ENCODE measurements at regions not wholly inside any gene's neighbourhood (a gene's known extent, or its start where the extent isn't known, plus 50 kb on each side); places are given as distances from the start of the nearest gene placed in this dataset.
"Not testable (repeated sequence)": the region's sequence is repeated elsewhere in the genome, so short reads cannot be mapped to it uniquely, and the experiment has no call there.

- no peak for DNase-seq (ENCODE audit: low read depth, low spot score)
These were observed 234.8 kb upstream of the EDNRA start for GRCh38 chr4:147246096-147246495.

DNA sequence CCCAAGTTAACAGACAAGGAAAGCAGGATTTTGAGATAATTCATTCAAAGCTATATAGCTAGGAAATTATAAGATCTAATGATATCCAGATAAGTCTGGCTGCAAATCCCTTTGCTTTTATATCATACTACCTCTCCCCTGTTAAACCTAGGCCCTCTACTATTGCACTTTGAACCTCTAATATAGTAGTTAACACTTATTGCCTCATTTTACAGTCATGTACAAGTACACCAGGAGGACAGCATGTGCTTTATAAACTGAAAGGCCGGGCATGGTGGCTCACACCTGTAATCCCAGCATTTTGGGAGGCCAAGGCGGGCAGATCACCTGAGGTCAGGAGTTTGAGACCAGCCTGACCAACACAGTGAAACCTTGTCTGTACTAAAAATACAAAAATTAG is 234.4 kb upstream of the EDNRA start:
- not testable (repeated sequence) for DNase-seq (ENCODE audit: low read depth, low spot score)

- DNase-seq (ENCODE audit: low read depth, low spot score) = no peak
These were observed 233.3 kb upstream of the EDNRA start for GRCh38 chr4:147247579-147247978.

DNA sequence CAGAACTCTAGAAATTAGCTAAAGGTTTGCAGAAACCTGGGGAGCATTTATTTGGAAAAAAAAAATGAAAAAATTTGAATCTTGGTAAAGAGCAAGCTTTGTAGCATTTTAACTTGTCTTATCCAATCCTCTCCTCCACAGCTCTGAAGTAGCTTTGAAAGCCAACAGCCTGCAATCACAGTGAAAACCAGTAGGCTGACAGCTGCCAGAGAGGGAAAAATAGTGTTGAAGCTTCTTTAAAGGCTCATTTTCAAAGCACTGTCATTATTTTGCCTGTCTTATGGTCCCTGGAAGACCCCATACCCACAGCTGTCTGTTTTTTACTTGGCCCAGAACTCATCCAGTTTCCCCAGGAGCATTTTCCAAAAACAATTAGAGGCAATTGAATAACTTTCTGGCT is 230.8 kb upstream of the EDNRA start:
- DNase-seq (ENCODE audit: low read depth, low spot score) = no peak

GRCh38 chr4:147255268-147255667 is 225.6 kb upstream of the EDNRA start:
- not testable (repeated sequence) for DNase-seq (ENCODE audit: low read depth, low spot score)

DNA sequence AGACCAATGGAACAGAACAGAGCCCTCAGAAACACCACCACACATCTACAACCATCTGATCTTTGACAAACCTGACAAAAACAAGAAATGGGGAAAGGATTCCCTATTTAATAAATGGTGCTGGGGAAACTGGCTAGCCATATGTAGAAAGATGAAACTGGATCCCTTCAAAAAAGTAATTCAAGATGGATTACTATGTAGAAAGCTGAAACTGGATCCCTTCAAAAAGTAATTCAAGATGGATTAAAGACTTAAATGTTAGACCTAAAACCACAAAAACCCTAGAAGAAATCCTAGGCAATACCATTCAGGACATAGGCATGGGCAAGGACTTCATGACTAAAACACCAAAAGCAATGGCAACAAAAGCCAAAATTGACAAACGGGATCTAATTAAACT is 221.6 kb upstream of the EDNRA start:
- not testable (repeated sequence) for DNase-seq (ENCODE audit: low read depth, low spot score)

GRCh38 chr4:147284256-147284835 is 196.6 kb upstream of the EDNRA start:
- no peak for DNase-seq (ENCODE audit: low read depth, low spot score)

DNA sequence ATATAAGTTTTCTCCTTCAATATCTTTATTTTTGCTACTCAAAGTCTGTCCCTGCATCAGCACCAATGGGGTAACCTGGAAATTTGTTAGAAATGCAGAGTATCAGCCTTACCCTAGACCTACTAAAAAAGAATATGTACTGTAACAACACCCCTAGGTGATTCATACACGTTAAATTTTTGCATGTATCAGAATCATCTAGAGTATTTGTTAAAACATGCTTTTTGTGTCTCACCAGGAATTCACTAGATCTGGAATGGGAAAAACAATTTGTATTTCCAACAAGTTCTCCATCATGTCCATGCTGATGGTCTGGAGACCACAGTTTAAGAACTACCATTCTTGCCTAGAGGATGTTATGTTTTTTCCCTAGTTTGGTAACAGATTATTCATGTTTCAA is 196.0 kb upstream of the EDNRA start:
- no peak for DNase-seq (ENCODE audit: low read depth, low spot score)

- no peak for DNase-seq (ENCODE audit: low read depth, low spot score)
These were observed 195.1 kb upstream of the EDNRA start for GRCh38 chr4:147285751-147286150.

GRCh38 chr4:147286846-147287587 is 193.9 kb upstream of the EDNRA start:
- no peak for DNase-seq (ENCODE audit: low read depth, low spot score)

DNA sequence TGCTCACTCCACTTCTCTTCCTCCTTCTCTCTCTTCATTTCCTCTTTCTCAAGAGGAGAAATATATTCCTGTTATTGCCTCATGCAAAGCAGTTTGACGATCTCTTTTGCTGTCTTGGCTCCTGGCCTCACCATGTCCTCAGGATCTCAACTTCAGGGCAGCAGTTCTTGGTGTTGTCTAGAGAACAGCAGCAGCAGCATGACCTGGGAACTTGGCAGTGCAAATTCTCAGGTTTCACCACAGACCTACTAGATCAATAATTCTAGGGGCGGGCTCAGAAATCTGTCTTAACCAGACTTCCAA is 193.4 kb upstream of the EDNRA start:
- no peak for DNase-seq (ENCODE audit: low read depth, low spot score)

DNA sequence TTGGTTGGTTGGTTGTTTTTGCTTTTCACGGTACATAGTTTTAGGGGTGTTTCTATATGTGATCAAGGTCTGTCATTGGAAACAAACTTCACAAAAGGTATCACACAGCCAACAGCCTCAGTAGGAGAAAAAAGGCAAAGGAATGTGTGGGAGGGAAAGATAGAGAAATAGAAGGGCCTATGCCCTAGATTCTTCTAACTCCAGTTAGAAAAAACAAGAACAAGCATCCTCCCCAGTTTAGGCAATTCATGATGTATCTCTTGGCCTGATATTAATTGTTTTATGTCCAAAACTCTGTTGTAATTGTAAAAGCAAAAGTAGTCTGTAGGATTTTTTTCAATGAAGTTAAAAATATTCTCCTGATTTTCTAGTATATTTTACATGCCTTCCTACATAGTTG is 192.4 kb upstream of the EDNRA start:
- DNase-seq (ENCODE audit: low read depth, low spot score) = no peak

- DNase-seq (ENCODE audit: low read depth, low spot score) = no peak
These were observed 191.7 kb upstream of the EDNRA start for GRCh38 chr4:147289181-147289580.

- peak; percentile 5 for DNase-seq (ENCODE audit: low read depth, low spot score)
These were observed 188.1 kb upstream of the EDNRA start for GRCh38 chr4:147292604-147293313.

- DNase-seq (ENCODE audit: low read depth, low spot score) = not testable (repeated sequence)
These were observed 187.6 kb upstream of the EDNRA start for GRCh38 chr4:147293314-147293677.

GRCh38 chr4:147299205-147299604 is 181.7 kb upstream of the EDNRA start:
- DNase-seq (ENCODE audit: low read depth, low spot score) = no peak

DNA sequence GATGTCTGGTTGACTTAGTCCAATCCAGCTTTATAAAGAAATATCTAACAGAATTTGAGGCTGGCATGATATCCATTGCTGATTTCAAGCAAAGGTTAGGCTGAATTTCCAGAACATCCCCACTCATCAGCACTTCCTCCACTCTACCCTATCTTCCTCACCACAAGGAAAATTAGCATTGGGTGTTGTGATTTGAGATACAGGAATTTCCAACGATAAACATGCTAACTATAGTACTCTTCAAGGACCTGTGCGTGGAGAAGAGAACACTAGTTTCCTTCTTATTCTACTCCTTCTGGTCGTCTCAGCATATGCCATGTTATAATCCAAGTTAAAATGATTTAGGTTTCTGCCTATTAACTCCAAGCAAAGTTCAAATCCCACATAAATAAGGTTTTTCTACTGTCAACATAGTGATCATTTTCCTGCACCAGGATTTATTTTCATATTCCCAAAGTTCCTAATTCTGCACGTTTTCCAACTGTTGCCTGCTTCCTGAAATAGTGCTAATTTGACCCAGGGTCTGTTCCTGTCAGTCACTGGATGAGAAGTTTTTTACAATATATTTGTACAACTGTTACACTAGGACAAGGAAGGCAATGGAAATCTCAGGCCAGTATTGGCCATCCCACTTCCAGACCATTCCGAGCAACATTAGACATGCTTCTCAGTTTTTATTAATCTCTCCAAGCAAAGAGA is 177.6 kb upstream of the EDNRA start:
- DNase-seq (ENCODE audit: low read depth, low spot score) = no peak

- no peak for DNase-seq (ENCODE audit: low read depth, low spot score)
These were observed 177.0 kb upstream of the EDNRA start for GRCh38 chr4:147303873-147304229.

DNA sequence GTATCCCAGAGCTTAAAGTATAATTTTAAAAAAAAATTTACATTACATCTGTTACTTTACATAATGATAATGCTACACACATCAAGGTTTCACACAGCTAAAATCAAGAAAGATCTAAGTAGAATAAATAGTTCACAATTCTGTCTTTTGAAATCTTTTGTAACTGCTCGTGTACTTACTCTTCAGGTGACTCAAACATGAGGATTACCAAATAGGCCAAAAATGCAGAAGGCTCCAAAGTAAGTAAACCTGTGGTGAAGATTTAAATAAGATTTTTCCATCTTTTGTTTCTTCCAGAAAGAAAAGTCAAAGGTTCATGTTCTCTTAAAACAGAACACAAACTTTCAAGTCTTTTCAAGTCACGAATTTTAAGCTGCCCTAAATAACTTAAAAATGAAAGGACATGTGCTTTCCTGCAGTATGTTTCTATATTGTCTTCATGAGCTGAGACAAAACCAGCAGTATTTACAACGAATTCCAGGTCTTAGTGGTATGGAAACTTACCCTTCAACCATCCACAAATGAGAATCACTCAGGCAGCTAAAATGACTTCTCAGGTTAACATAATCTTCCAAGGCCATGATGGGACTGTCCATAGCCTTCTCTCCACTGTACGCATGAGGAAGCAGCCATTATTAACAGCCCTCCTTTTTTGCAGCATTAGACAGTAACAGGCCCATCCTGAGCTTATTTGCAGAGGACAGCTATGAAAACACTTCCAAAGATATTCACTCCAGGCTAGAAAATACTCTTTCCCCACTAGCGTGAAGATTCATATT is 172.8 kb upstream of the EDNRA start:
- no peak for DNase-seq (ENCODE audit: low read depth, low spot score)

GRCh38 chr4:147309434-147309833 is 171.5 kb upstream of the EDNRA start:
- DNase-seq (ENCODE audit: low read depth, low spot score) = no peak

DNA sequence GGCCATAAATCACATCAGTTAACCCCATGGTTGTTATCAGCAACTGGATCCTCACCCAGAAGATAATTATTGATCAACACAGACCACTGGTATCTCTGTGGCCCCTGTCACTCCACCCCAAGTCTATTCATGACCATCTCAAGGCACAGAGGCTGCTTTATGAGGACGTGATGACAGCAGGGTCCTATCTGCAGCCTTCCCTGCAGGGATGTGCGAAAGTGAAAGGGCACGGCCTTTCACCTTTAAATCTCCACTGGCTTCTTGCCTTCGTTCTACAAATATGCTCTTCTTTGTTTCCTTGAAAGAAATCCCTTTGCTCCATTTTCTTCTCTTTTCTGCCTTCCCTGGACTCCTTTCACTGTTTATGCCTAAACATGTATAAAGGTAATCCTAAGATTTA is 170.6 kb upstream of the EDNRA start:
- DNase-seq (ENCODE audit: low read depth, low spot score) = no peak

DNA sequence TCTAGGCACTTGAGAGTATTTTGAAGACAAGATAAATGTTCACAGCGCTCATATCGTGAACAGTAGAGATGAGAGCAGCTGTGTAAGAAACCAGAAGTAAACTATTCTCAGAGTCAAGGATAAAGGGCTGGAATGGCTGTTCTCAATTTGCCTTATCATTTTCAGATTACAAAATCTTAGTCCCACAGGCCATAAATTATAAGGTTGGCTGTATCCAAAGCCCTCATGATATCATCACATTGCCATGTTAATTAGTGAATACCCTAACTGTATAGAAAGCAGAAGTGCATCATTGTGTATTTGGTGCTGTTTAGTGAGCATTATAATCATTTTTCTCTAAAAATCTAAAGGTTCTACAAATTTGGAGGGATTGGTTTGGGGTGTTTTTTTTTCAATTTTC is 168.9 kb upstream of the EDNRA start:
- no peak for DNase-seq (ENCODE audit: low read depth, low spot score)

Measured in astrocyte of the hippocampus (primary cell).